H9 (cell line): ENCODE measurements at regions not wholly inside any gene's neighbourhood (a gene's known extent, or its start where the extent isn't known, plus 50 kb on each side); places are given as distances from the start of the nearest gene placed in this dataset.

Source experiments
- DNase-seq: peaks from one replicate; pipeline ENCODE4 v3.0.0-alpha.2; 2017
- H2AFZ ChIP-seq: one replicate; pipeline ENCODE4 v1.6.1; 2013; ENCODE audit warnings: mild to moderate bottlenecking, low read length, control low read depth, moderate library complexity
- H2AK5ac ChIP-seq: 2 replicates; pipeline ENCODE4 v1.6.1; 2013; ENCODE audit warnings: low read length, control low read depth, mixed read lengths; ENCODE audit not compliant: insufficient read length
- H2BK120ac ChIP-seq: one replicate; pipeline ENCODE4 v1.6.1; 2013; ENCODE audit warnings: low read depth, mild to moderate bottlenecking, low read length, control low read depth, inconsistent platforms; ENCODE audit not compliant: poor library complexity, severe bottlenecking
- H2BK12ac ChIP-seq: 2 replicates; pipeline ENCODE4 v1.6.1; 2013; ENCODE audit warnings: low read length, control low read depth, mixed read lengths, low read depth; ENCODE audit not compliant: insufficient read length
- H2BK15ac ChIP-seq: 2 replicates; pipeline ENCODE4 v1.6.1; 2013; ENCODE audit warnings: low read depth, low read length, control low read depth
- H2BK20ac ChIP-seq: one replicate; pipeline ENCODE4 v1.6.1; 2013; ENCODE audit warnings: low read depth, mild to moderate bottlenecking, low read length, control low read depth, inconsistent platforms; ENCODE audit not compliant: poor library complexity, severe bottlenecking
- H2BK5ac ChIP-seq: 2 replicates; pipeline ENCODE4 v1.6.1; 2013; ENCODE audit warnings: low read length, control low read depth, mixed read lengths; ENCODE audit not compliant: insufficient read length
- H3K14ac ChIP-seq: 2 replicates; pipeline ENCODE4 v1.6.1; 2013; ENCODE audit warnings: low read length, control low read depth; ENCODE audit not compliant: insufficient read depth
- H3K18ac ChIP-seq: 2 replicates; pipeline ENCODE4 v1.6.1; 2013; ENCODE audit warnings: low read depth, mild to moderate bottlenecking, mixed read lengths, low read length, control low read depth; ENCODE audit not compliant: insufficient read length
- H3K23ac ChIP-seq: 2 replicates; pipeline ENCODE4 v1.6.1; 2013; ENCODE audit warnings: low read length, control low read depth, mixed read lengths, low read depth; ENCODE audit not compliant: insufficient read length
- H3K23me2 ChIP-seq: 2 replicates; pipeline ENCODE4 v1.6.1; 2013; ENCODE audit warnings: low read depth, mild to moderate bottlenecking, mixed read lengths, low read length, control low read depth; ENCODE audit not compliant: insufficient read length, poor library complexity, severe bottlenecking
- H3K27ac ChIP-seq: 2 replicates; pipeline ENCODE4 v1.5.1; 2013; ENCODE audit warnings: low read length, control low read depth, mixed read lengths, low read depth; ENCODE audit not compliant: insufficient read length
- H3K27me3 ChIP-seq: 2 replicates; pipeline ENCODE4 v1.6.1; 2013; ENCODE audit warnings: low read length, control low read depth, inconsistent platforms; ENCODE audit not compliant: insufficient read depth
- H3K4ac ChIP-seq: 2 replicates; pipeline ENCODE4 v1.6.1; 2013; ENCODE audit warnings: low read depth, mild to moderate bottlenecking, control low read depth, inconsistent platforms, low read length, moderate library complexity
- H3K4me1 ChIP-seq: 2 replicates; pipeline ENCODE4 v1.6.1; 2013; ENCODE audit warnings: low read length, control low read depth, inconsistent platforms; ENCODE audit not compliant: insufficient read depth
- H3K4me2 ChIP-seq: 2 replicates; pipeline ENCODE4 v1.6.1; 2013; ENCODE audit warnings: low read length, control low read depth, mixed read lengths; ENCODE audit not compliant: insufficient read length, insufficient read depth
- H3K56ac ChIP-seq: 2 replicates; pipeline ENCODE4 v1.6.1; 2013; ENCODE audit warnings: low read depth, mild to moderate bottlenecking, mixed read lengths, low read length, control low read depth; ENCODE audit not compliant: insufficient read length
- H3K79me1 ChIP-seq: 2 replicates; pipeline ENCODE4 v1.6.1; 2013; ENCODE audit warnings: low read depth, mild to moderate bottlenecking, moderate library complexity, low read length, control low read depth, inconsistent platforms; ENCODE audit not compliant: insufficient read depth, poor library complexity, severe bottlenecking
- H3K79me2 ChIP-seq: 2 replicates; pipeline ENCODE4 v1.6.1; 2013; ENCODE audit warnings: low read length, control low read depth, inconsistent platforms; ENCODE audit not compliant: insufficient read depth
- H3K9ac ChIP-seq: 2 replicates; pipeline ENCODE4 v1.6.1; 2013; ENCODE audit warnings: low read length, control low read depth, mixed read lengths; ENCODE audit not compliant: insufficient read length; ENCODE audit errors: extremely low read depth
- H3K9me3 ChIP-seq: one replicate; pipeline ENCODE4 v1.6.1; 2013; ENCODE audit warnings: low read depth, low read length, inconsistent platforms; ENCODE audit not compliant: control insufficient read depth
- H3T11ph ChIP-seq: one replicate; pipeline ENCODE4 v1.6.1; 2013; ENCODE audit warnings: mild to moderate bottlenecking, low read length, control low read depth, inconsistent platforms
- H4K20me1 ChIP-seq: one replicate; pipeline ENCODE4 v1.6.1; 2013; ENCODE audit not compliant: control insufficient read depth, insufficient read length, insufficient read depth
- H4K5ac ChIP-seq: 2 replicates; pipeline ENCODE4 v1.6.1; 2013; ENCODE audit warnings: low read depth, mild to moderate bottlenecking, mixed read lengths, low read length, control low read depth; ENCODE audit not compliant: insufficient read length
- H4K8ac ChIP-seq: replicated peaks from 2 replicates; pipeline ENCODE4 v1.6.1; 2013; ENCODE audit warnings: low read length, control low read depth, mixed read lengths, low read depth; ENCODE audit not compliant: insufficient read length
- H4K91ac ChIP-seq: 2 replicates; pipeline ENCODE4 v1.6.1; 2013; ENCODE audit warnings: low read depth, mild to moderate bottlenecking, moderate library complexity, mixed read lengths, low read length, control low read depth; ENCODE audit not compliant: insufficient read length
- H3K27ac Mint-ChIP-seq, 3 experiments: 2 replicates in 2 of 3; 3 replicates in 1 of 3; pipeline ENCODE4 v1.8.0; 2020 to 2021; ENCODE audit warnings: mixed read lengths in 3 of 3, mild to moderate bottlenecking in 1 of 3, moderate library complexity in 1 of 3
- H3K27me3 Mint-ChIP-seq: 2 replicates; pipeline ENCODE4 v1.8.0; 2021; ENCODE audit warnings: low read depth, mild to moderate bottlenecking, moderate library complexity, mixed read lengths
- H3K36me3 Mint-ChIP-seq, 3 experiments: 2 replicates in 2 of 3; 3 replicates in 1 of 3; pipeline ENCODE4 v1.8.0; 2020 to 2021; ENCODE audit warnings: low read depth in 3 of 3, mixed read lengths in 3 of 3; ENCODE audit not compliant: insufficient read depth in 1 of 3
- H3K4me1 Mint-ChIP-seq, 2 experiments: 2 replicates each; pipeline ENCODE4 v1.8.0; 2020; ENCODE audit warnings: mixed read lengths in 2 of 2
- H3K4me3 Mint-ChIP-seq, 2 experiments: 2 replicates in 1 of 2; 3 replicates in 1 of 2; pipeline ENCODE4 v1.8.0; 2020 to 2021; ENCODE audit warnings: mild to moderate bottlenecking in 2 of 2, mixed read lengths in 2 of 2, moderate library complexity in 1 of 2
- H3K9me3 Mint-ChIP-seq, 2 experiments: 2 replicates in 1 of 2; 3 replicates in 1 of 2; pipeline ENCODE4 v1.8.0; 2020; ENCODE audit warnings: mild to moderate bottlenecking in 2 of 2, mixed read lengths in 2 of 2, moderate library complexity in 1 of 2
- CTCF ChIP-seq: fragments of 200-600 bp; sonication (generic); conservative IDR thresholded peaks from 3 replicates; pipeline ENCODE4 v1.8.0; 2021; ENCODE audit warnings: antibody characterized with exemption, mild to moderate bottlenecking
- WGBS: extraction: QIAGEN DNeasy Blood & Tissue Kit; methylation state at CpG from one replicate; pipeline ENCODE4 v1.1.7; 2013; ENCODE audit warnings: missing lambda C conversion rate, low lambda C conversion rate, mixed read lengths; ENCODE audit not compliant: insufficient read length; ENCODE audit errors: extremely low coverage; 5-methylcytosine and 5-hydroxymethylcytosine counted together

GRCh38 chr15:58307313-58307961, 124.4 kb upstream of the LIPC start:
- H3K4me1 Mint-ChIP-seq: peaks cover 18 to 24% of the 10 kb centered on the region in 2 experiments
- Histone ChIP-seq H2BK15ac (no peak overlapping the region), H4K5ac (no peak overlapping the region), H2AFZ (no peak overlapping the region), H3K56ac (no peak overlapping the region), H3K27ac (no peak overlapping the region), H2BK120ac (no peak overlapping the region), H3K79me1 (no peaks in the 10 kb centered on the region), H4K20me1 (no peaks in the 10 kb centered on the region), H3K23ac (no peak overlapping the region), H3K4me1 (0 out of 2 replicates have a peak, but pooled peaks cover 4% of the 10 kb centered on the region), H2AK5ac (no peak overlapping the region), H3K9ac (no peak overlapping the region), H3K79me2 (no peaks in the 10 kb centered on the region), H3K4ac (no peak overlapping the region), H2BK20ac (no peak overlapping the region), H3K14ac (no peak overlapping the region; the same call in 1 of the 2 replicates), H2BK12ac (no peak overlapping the region), H3T11ph (no peak overlapping the region), H4K8ac (no peak overlapping the region), H3K23me2 (no peaks in the 10 kb centered on the region), H3K4me2 (no peak overlapping the region), H3K27me3 (no peaks in the 10 kb centered on the region), H4K91ac (no peak overlapping the region), H3K18ac (no peak overlapping the region), H2BK5ac (no peak overlapping the region), H3K9me3 (no peaks in the 10 kb centered on the region)
- no CpG with 5 or more reads among the region's 6 CpGs for WGBS
- no peaks in the 10 kb centered on the region; a peak in 2 of 7 replicates for H3K36me3 Mint-ChIP-seq
- no peaks in the 10 kb centered on the region for H3K9me3 Mint-ChIP-seq
- no peak for DNase-seq
- no peaks in the 10 kb centered on the region for H3K27me3 Mint-ChIP-seq
- H3K27ac Mint-ChIP-seq: peak overlapping the region in 1 of 3 experiments; percentile 32; a peak in 1 of 7 replicates
- TF ChIP-seq CTCF: no peak
- no peak overlapping the region for H3K4me3 Mint-ChIP-seq
